A673 (cell line): ENCODE measurements at regions not wholly inside any gene's neighbourhood (a gene's known extent, or its start where the extent isn't known, plus 50 kb on each side); places are given as distances from the start of the nearest gene placed in this dataset.

ENCODE experiments used
- CTCF ChIP-seq: fragments of 300-800, 200-600 bp; sonication (generic); conservative IDR thresholded peaks from 2 replicates; pipeline ENCODE4 v1.5.1; 2017; ENCODE audit warnings: low read depth, mild to moderate bottlenecking, antibody characterized with exemption, low read length, moderate library complexity, mixed read lengths
- EZH2 ChIP-seq: fragments of 200-600 bp; sonication (generic); IDR thresholded peaks from 2 replicates; pipeline ENCODE4 v1.6.1; 2017; ENCODE audit warnings: borderline replicate concordance, low read depth, mild to moderate bottlenecking, mixed read lengths, antibody characterized with exemption, low read length; ENCODE audit not compliant: poor library complexity, severe bottlenecking

GRCh38 chr20:23298926-23299672 is 51.5 kb upstream of the NXT1 start:
- TF ChIP-seq CTCF (no peak), EZH2 (no peak)
